HG03103 (cell line): ENCODE measurements at regions not wholly inside any gene's neighbourhood (a gene's known extent, or its start where the extent isn't known, plus 50 kb on each side); places are given as distances from the start of the nearest gene placed in this dataset.
"Not testable (repeated sequence)": the region's sequence is repeated elsewhere in the genome, so short reads cannot be mapped to it uniquely, and the experiment has no call there.

Experiments used
- ATAC-seq: cut with Tn5 transposase; IDR thresholded peaks from one replicate; pipeline ENCODE4 v1.9.1; 2021; ENCODE audit warnings: low read depth; ENCODE audit not compliant: unreplicated experiment

GRCh38 chr13:109345433-109345941 lies 440.9 kb downstream of the IRS2 start:
- no peak for ATAC-seq

DNA sequence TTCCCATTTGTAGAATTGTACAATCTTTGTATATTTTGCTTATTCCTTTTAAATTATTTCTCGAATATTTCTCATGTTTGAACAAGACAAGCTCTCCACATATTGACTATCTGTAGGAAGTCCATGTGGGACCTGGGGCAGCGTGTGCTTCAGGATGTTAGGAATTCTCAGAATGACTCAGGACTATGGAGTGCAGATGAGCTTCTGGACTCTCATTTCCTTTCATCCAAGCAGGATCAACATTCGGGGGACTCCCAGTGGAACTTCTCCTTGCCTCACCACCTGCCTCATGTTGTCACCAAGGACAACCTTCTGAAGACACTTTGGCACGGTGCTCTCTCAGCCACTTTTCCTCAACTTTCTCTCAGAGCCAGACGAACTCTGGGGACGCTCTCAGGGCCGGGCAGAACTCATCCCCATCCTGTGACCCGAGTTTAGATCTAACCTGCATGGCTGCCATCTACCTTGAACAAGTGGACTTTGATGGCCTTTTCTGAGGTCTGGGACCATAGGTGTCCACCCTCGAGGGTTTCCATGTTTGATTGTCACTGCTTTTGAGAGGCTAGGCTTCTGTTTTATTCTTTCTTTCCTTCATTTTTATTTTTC lies 441.7 kb downstream of the IRS2 start:
- ATAC-seq = no peak

GRCh38 chr13:109336730-109337129 lies 449.7 kb downstream of the IRS2 start:
- ATAC-seq = no peak

DNA sequence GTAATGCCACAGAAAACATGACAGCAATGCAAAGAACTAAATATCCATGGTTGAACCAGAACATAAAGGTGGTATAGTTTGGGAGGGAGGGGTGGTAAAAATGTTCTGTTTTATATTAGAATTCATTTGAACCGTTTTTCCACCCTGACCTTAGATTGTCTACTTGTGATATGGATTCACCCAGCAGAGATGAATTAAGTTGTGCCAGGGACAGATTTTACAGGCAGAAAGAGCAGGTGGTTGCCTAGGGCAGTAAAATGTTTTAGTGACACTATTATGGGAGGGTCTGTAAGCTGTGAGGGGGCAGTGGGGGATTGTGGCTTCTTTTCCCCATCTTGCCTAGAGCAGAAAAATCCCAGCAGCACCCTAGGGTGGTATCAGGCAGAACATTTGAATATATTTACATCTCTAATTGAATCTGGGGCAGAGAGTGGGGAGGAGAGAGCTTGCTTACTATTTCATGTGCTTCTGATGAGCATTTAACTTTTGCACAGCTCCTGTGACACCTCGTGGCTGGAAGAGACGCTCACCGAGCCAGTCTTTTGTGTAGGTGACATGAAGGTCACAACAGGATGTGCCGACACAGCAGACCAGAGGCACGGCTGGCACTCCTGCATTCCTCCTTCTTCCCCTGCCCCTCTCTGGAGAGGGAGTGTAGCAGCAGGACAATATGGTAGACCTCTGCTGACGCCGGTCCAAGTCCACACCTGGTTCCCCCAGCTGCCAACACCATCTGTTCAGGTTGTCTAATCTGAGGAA lies 452.3 kb downstream of the IRS2 start:
- no peak for ATAC-seq

DNA sequence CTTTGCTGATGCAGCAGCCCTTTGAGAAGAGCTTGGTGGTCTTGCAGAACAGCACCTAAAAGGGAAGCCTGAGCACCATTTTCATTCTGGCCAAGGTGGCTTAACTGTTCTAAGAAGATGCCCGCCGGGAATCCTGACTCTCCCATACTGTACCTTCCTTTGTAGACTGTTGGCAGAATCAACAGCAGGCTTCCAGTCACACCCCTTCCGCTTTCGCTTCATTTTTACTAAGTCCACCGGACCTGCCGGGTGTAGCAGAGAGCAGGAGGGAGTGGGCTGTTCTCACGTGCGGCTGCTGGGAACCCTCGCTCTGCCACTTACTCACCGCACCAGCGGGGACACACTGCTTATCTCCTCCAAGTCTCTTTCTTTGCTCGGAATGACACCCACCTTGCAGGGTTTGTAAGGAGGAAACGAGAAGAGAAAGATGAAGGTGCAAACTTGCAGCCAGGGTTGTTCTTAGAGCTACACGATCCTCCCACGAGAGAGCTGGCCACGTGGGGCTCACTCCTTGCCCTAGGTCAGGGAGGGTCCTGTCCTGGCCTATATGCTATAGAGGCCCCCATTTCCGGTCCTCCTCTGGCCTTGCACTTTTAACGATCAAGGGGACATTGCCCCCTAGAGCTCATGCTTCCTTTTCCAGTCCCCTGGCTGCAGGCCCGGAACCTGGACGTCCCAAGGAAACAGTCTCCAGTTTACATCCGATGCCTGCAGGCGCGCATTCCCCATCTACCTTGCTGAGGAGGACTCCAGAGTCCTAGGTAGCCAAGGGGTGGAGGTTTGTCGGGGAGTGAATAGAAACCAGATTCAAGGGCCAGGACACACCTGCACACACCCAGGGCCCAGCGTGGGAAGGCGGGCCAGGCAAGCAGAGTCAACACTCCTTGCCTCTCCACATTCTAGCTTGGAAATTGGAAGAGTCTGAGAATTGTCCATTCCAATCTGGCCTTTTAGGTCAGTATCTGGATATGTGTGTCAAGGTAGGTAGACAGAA lies 453.6 kb downstream of the IRS2 start:
- no peak for ATAC-seq

DNA sequence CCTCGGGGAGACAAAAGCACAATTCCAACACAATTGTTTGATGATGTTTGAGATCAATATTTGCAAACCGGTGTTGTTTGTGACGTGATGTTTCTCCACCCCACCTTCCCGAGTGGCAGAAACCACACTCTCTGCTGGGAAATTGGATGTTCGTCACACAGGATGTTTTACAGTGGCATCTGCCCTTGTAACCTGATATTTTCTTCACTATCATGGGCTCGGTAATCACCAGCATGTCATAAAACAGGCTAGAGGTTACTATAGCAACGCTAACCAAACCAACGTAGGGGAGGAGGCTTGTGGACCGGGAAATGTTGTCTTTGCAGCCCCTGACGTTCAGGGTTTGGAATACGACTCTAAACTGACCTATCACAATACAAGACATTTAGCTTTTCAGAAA lies 454.5 kb downstream of the IRS2 start:
- ATAC-seq = no peak

- no peak for ATAC-seq
Measured at GRCh38 chr13:109331011-109331433, 455.4 kb downstream of the IRS2 start.

GRCh38 chr13:109330123-109330522 lies 456.3 kb downstream of the IRS2 start:
- ATAC-seq = no peak

- no peak for ATAC-seq
Measured at GRCh38 chr13:109329175-109329574, 457.2 kb downstream of the IRS2 start.

DNA sequence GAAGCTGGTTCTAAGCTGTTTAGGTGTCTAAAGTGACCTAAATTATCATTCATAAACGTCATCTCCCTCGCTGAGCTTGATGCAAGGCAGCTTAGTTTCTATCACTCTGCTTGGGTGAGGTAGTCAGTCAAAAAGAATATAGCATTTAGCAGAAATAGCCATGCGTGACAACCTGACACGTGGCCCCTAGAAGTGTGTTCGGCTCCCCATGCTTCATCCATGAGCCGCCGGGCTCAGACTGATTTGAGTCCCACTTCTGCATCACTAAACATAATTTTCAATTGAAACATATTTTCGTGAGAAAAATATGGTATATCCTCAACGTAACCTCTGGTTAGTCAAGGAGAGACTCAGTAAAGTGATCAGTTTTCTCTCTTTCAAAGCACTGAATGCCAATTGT lies 459.8 kb downstream of the IRS2 start:
- no peak for ATAC-seq

DNA sequence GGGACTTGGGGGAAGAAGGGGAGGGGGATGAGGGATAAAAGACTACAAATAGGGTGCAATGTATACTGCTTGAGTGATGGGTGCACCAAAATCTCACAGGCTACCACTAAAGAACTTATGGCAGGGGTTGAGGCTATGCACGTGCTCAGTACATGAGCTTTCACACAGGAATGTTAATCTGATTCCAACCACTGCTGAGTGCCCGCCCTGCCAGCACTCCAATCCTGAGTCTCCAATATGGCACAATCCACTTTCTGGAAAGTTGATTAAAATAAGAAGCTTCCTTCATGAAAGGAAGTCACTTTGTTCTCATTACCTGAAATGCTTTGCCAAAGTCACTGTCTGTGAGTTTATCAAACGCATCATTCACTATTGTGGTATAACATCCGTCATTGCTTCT lies 463.0 kb downstream of the IRS2 start:
- ATAC-seq = no peak

- no peak for ATAC-seq
Measured at GRCh38 chr13:109318945-109319590, 467.3 kb downstream of the IRS2 start.

GRCh38 chr13:109315481-109315880 lies 470.9 kb downstream of the IRS2 start:
- no peak for ATAC-seq

DNA sequence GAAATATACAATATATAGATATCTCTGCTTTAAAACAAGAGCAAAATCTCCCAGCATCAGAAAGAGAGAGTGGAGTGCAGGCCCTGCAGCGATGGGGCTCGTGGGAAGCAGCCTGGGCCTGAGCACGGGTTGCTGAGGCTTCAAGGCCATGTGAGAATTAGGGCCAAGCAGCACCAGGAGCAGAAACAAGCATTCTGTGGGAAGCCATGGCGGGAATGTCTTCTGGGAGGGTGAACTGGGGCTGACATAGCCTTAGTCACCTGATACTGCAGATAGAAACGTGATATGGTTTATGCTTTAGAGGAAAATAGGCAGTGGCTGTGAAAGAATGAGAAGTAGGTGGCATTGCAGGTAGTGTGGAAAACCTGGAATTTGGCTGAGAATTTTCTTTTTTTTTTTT lies 472.3 kb downstream of the IRS2 start:
- ATAC-seq = no peak

- no peak for ATAC-seq
Measured at GRCh38 chr13:109312399-109312798, 474.0 kb downstream of the IRS2 start.

- ATAC-seq = not testable (repeated sequence)
Measured at GRCh38 chr13:109311431-109311976, 474.9 kb downstream of the IRS2 start.

GRCh38 chr13:109309625-109310363 lies 476.6 kb downstream of the IRS2 start:
- no peak for ATAC-seq

- no peak for ATAC-seq
Measured at GRCh38 chr13:109307027-109307426, 479.4 kb downstream of the IRS2 start.

DNA sequence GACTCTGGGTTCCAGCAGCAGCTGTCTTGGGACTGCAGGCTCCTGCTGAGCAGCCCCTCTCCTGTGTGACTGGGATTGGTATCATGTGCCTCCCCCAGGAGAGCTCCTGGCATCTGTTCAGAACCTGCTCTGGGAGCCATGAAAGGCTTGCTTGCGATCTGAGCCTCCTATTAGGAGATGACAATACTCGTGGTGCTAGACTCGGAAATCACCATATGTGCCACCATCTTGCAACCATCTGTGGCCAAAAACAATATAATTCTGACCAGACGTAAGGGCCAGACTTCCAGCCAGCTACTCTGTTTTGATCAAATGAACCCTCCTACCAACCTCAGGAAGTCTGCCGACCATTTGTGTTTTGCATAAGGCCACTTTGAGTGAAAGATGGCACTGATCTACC lies 484.7 kb downstream of the IRS2 start:
- ATAC-seq = no peak
